RWPE1 (cell line): ENCODE measurements at regions not wholly inside any gene's neighbourhood (a gene's known extent, or its start where the extent isn't known, plus 50 kb on each side); places are given as distances from the start of the nearest gene placed in this dataset.
"Not testable (repeated sequence)": the region's sequence is repeated elsewhere in the genome, so short reads cannot be mapped to it uniquely, and the experiment has no call there.

Experiments used
- CTCF ChIA-PET: fragments of 350-600 bp; sonication (Branson Sonifier 250); formaldehyde crosslinking; extraction: SDS; loops from one replicate; lab custom pipeline; 2021; lab: Yijun Ruan, JAX
- POLR2A ChIA-PET: fragments of 400-600 bp; formaldehyde crosslinking; extraction: SDS; loops from one replicate; lab custom pipeline; 2020; ENCODE audit warnings: antibody characterized with exemption; ENCODE audit not compliant: low non-redundant PET; lab: Yijun Ruan, JAX
- DNase-seq: peaks from one replicate; pipeline ENCODE4 v3.0.0; 2012; ENCODE audit warnings: low spot score
- H3K27ac ChIP-seq: fragments of 450-650 bp; 2 replicates; pipeline ENCODE4 v1.5.1; 2017

DNA sequence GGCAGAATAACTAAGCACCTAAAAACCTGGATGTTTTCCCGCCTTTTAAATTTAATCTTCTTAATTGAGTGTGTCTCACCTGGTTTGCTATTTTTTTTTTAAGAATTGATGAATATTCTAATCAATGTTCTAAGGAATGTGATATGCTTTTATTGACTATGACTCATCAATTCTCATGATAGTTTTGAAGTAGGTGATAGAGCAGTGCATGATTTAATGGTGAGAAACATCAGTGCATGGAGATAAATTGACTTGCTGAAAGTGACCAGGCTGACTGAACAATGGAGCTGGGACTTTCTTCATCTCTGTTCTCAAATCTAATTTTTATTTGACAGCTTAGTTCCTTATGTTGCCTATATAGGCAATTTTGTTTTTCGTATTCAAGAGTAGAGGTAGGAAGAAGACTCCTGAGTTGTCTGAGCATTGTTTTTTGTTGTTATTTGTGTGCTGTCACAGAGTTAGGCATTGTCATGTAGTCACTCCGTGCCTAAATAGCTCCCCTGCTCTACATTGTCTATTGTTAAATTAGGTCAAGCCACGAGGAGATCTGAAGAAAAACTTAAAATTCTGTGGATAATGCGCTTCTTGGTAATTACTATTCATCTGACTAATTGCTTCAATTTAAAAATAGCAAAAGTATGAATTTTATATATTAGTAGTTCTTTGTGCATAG, 59.0 kb upstream of the NUTM2F start:
- POLR2A ChIA-PET, result not testable (repeated sequence)

DNA sequence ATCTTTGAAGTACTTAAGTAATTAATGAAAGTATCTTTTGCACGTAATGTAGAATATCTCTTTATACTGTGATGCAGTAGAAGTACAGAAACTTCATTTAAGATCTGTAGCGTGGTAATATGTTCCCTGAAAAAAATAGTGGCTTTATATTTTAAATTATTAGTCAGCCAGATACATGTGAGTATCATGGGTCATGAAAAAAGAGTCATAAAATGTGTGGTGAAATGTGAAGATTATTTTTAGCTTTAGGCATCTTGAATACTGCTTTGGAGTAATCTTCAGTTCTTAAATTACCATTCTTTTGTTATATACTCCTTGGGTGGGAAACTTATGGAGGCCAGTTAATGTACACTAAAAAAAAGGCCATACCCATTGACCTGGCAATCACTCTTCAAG, 59.6 kb upstream of the NUTM2F start:
- H3K27ac ChIP-seq, POLR2A ChIA-PET, CTCF ChIA-PET, DNase-seq: not testable (repeated sequence)

More for the DNA sequence above, 59.0 kb upstream of the NUTM2F start:
- CTCF ChIA-PET, H3K27ac ChIP-seq, DNase-seq: not testable (repeated sequence)

DNA sequence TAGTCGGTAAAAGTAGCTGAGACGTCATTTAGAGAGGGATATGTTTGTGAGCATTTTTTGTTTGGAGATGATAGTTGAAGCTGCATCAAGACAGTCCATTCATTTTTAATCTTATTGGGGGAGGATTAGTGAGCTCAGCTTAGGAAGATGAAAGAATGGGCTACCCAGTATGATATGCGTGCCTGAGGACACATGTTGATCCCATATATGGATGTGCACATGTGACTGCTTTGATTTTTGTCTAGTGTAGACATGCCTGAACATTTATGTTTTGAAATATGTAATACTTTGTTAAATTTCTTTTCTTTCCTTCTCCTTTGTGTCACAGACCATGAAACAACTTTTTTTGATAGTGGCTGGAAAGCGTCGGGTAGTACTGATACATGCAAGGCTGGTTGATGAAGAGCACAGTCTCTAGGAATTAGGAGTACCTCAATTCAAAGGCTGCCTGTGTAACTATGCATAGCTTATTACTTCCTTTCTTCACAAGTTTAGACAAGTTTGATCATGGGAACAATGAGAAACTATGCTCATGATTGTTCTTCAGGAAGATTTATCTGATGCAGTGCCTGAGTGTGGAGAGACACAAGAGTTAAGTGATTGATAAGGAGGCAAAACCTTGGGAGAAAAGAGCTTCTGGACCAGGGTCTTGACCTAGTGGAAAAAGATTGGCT, 62.1 kb upstream of the NUTM2F start:
- CTCF ChIA-PET, H3K27ac ChIP-seq, POLR2A ChIA-PET: not testable (repeated sequence)
- peak; percentile 16 for DNase-seq

DNA sequence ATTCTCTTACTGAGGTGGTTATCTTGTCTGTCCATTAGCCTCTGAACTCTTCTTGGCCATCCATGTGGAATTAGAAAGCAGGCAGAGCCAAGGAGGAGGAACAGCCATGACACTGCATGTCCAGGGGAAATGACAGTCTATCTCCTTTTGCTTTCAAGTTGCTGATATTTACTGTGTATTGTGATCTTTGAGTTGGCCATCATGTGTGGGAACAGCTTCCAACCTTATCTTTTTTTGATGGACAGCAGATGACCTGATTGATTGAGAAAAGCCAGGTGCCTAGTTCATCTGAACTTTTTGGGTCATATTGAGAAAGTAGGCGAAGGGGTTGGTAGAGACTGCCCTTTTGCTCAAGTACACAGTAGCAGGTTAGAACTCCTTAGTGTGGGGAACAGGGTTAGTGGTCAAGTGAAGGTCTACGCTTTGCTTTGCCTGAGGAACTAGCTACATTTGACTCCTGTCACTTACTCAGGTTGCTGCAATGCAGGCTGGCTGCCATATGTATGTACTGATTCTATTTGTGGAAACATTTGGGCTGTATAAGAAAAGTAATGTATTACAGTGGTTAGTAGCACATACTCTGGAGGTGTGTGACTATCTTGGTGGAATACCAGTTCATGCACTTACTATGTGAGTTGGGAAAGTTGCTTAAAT, 64.7 kb upstream of the NUTM2F start:
- DNase-seq, POLR2A ChIA-PET, CTCF ChIA-PET, H3K27ac ChIP-seq: not testable (repeated sequence)

DNA sequence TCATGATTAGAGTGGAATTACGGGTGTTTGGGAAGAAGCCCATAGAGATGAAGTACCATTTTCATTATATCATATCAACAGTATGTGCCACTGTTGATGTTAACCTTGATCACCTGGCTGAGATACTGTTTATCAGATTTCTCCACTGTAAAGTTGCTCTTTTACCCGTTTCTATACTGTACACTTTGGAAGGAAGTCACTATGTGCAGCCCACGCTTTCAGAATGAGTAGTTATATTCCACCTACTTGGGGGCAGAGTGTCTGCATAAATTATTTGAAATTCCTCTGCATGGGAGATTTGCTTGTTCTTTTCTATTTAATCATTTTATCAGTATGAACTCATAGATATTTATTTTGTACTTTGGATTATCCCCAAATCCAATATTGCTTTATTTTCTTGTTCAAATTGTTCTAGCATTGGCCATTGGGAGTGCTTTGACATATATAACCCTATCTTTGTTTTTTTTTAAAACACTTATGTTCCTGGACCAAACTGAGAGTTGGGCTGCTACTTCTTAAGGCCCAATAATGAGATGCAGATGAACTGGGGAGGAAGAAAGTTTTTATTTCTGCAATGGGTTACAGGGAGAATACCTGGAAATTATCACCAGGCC, 69.4 kb upstream of the NUTM2F start:
- H3K27ac ChIP-seq, DNase-seq, POLR2A ChIA-PET, CTCF ChIA-PET: not testable (repeated sequence)

DNA sequence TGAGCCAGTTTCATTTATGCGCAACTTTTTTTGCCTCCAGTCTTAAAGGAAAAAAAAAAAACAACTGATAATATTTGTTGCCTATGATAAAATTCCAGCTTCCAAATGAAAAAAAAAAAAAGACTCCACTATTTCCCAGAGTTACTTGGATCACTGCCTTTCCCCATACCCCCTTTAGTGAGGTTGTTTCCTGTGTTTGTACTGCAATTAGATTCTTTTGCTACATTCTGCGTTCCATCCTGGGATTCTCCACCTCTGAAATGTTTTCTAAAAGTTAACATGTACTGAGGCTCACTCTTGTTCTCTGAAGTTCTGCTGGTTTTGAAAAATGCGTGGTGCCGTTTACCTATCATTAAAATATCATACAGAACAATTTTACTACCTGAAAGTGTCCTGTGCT, 72.0 kb upstream of the NUTM2F start:
- DNase-seq, CTCF ChIA-PET, H3K27ac ChIP-seq, POLR2A ChIA-PET: not testable (repeated sequence)

DNA sequence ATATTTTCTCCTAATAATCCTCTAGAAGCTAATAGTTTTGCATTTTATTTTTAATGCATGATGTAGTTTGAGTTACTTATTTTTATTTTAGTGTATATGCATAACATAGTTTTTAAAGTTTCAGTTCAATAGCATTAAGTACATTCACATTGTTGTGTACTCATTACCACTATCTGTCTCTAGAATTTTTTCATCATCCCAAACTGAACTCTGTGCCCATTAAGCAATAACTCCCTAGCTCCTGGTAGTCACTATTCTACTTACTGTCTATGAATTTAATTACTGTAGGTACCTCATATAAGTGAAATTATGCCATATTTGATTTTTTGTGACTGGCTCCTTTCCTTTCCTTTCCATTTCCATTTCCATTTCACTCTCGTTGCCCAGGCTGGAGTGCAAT, 74.4 kb upstream of the NUTM2F start:
- POLR2A ChIA-PET, H3K27ac ChIP-seq, DNase-seq: not testable (repeated sequence)
- CTCF ChIA-PET, result interaction anchor here (0.7 kb wide), 1 partner anchor 167 kb away, joined by 4 read pairs; no protein-coding TSS in a partner anchor

DNA sequence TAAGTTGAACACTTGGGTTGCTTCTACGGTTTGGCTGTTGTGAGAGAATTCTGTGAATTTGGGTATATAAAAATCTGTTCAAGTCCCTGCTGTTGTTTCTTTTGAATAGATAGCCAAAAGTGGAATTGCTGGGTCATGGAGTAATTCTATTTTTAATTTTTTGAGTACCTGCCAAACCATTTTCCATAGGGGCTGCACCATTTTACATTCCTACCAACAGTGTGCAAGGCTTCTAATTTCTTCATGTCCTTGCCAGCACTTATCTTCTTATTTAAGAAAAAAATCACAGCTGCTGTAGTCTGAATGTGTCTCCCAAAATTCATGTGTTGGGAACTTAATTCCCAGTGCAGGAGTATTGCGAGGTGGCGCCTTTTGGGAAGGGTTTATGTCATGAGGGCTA, 75.1 kb upstream of the NUTM2F start:
- CTCF ChIA-PET, result interaction anchor here (0.7 kb wide), 1 partner anchor 167 kb away, joined by 4 read pairs; no protein-coding TSS in a partner anchor
- POLR2A ChIA-PET, DNase-seq, H3K27ac ChIP-seq: not testable (repeated sequence)

DNA sequence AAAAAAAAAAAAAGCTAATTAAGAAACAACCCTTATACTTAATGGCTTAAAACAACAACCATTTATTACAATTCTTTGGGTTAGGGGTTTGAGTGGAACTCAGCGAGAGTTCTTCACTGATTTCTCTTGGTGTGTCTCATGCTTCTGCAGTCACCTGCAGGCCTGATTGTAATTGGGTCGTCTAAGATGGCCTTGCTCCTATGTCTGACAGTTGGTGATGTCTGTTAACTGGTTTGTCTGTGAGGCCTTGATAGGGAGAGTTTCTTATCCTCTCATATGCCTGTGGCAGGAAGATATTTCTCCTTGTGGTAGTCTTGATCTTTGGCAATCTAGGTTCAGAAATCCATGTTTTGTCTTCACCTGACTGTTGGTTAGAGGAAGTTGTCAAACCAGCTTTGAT, 85.2 kb upstream of the NUTM2F start:
- POLR2A ChIA-PET, DNase-seq, H3K27ac ChIP-seq, CTCF ChIA-PET: not testable (repeated sequence)

DNA sequence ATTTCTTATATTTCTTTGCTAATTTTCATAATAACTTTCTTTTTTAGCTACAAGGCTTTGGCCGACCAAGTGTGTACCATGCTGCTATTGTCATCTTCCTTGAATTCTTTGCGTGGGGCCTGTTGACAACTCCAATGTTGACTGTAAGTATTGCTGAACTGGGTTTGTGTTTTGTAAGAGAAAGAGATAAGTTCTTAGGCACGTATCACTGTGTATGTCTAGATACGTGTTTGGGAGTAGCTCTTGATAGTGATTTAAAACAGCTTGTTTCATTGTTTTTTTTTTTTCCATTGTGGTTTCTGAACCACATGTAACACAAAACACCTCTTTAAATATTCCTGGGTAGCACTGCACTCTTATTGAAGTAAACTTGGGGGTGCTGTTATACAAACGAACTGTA, 86.7 kb upstream of the NUTM2F start:
- H3K27ac ChIP-seq, POLR2A ChIA-PET, CTCF ChIA-PET, DNase-seq: not testable (repeated sequence)

DNA sequence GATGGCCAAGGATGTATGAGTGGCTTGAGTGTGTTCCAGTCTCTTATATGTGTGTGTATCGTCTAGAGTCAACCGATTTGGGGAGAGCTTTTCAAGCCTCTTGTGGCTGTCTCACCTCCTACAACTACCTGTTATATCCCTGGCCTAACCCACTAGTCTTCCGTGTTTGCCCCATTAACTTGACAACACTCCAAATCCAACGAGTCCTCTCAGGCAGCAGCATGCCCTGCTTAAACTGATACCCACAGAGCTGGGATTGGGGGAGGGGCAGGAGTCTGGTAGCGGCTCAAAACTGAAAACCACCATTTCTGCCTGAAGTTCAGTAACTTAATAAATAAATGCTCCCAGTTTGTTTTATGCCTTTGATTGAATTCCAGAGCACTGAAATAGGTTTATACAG, 91.7 kb upstream of the NUTM2F start:
- POLR2A ChIA-PET, H3K27ac ChIP-seq: not testable (repeated sequence)
- CTCF ChIA-PET, result interaction anchor here (0.7 kb wide), 1 partner anchor 28 kb away, joined by 9 read pairs; no protein-coding TSS in a partner anchor
- DNase-seq, result peak; percentile 37

DNA sequence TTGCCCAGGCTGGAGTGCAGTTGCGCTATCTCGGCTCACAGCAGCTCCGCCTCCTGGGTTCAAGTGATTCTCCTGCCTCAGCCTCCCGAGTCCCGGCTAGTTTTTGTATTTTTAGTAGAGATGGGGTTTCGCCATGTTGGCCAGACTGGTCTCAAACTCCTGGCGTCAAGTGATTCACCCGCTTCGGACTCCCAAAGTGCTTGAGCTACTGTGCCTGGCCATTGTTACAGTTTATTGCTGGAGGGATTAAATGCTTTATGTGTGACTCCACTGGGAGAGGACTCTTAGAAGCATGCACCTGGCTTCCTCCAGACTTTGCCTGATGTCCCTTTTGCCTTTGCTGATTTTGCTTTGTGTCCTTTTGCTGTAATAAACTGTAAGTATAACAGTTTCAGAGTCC, 93.5 kb upstream of the NUTM2F start:
- DNase-seq, CTCF ChIA-PET, H3K27ac ChIP-seq, POLR2A ChIA-PET: not testable (repeated sequence)

DNA sequence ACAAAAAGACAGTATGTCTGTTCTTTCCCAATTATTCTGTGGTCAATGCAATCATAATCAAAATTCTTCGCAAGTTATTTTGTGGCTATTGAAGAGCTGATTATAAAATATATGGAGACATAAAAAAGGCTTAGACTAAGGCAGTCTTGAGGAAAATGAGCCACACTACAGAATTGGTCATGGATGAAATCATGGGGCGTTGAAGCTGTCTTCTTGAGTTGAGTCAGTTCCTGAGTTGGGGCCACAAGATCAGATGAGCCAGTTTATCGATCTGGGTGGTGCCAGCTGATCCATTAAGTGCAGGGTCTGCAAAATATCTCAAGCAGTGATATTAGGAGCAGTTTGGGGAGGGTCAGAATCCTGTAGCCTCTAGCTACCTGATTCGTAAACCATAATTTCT, 96.9 kb upstream of the NUTM2F start:
- DNase-seq, POLR2A ChIA-PET, CTCF ChIA-PET, H3K27ac ChIP-seq: not testable (repeated sequence)

DNA sequence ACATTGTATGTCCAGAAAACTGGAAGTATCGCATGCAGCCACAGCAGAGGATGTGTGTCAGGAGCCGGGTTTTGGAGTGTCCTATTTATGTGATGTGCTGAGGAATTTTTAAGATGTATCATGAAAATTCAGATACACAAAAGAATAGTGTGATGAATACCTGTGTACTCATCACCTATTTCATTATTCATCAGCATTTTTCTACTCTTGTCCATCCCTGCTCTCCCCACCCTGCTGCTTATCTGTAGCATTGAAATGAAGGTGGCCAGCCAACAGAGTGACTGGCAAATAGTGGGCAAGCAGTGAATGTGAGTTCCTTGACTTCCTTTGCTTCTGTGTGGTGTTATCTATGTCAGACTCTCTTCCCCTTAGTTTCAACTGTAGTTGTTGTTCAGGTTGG, 108.7 kb upstream of the NUTM2F start:
- DNase-seq, POLR2A ChIA-PET, H3K27ac ChIP-seq, CTCF ChIA-PET: not testable (repeated sequence)

DNA sequence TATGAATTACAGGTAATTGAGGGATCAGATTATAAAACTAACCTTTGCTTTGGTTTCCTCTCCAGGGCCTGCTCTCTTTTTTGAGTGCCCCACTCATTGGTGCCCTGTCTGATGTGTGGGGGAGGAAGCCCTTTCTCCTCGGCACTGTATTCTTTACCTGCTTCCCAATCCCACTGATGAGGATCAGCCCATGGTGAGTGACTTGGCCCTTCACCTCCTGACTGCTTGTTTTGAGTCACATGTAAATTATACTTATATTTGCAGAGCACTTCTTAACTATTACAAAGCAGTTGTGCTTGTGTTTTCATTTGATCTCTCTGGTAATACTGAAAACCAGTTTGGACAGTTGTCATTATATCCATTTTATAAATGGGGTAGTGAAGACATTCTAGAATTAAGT, 109.9 kb upstream of the NUTM2F start:
- POLR2A ChIA-PET, DNase-seq, CTCF ChIA-PET, H3K27ac ChIP-seq: not testable (repeated sequence)

DNA sequence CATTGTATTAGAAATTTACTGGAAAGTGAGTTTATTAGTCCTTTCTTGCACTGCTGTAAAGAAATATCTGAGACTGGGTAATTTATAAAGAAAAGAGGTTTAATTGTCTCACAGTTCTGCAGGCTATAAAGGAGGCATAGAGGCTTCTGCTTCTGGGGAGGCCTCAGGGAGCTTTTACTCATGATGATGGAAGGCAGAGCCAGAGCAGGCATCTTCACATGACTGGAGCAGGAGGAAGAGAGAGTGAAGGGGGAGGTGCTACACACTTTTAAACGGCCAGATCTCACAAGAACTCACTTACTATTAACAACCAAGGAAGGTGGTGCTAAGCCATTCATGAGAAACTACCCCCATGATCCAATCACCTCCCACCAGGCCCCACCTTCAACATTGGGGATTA, 112.7 kb upstream of the NUTM2F start:
- POLR2A ChIA-PET, CTCF ChIA-PET, H3K27ac ChIP-seq, DNase-seq: not testable (repeated sequence)
